ENCODE measurements at regions not wholly inside any gene's neighbourhood (a gene's known extent, or its start where the extent isn't known, plus 50 kb on each side); places are given as distances from the start of the nearest gene placed in this dataset.

GRCh38 chr10:109202111-109202510 lies 721.2 kb downstream of the XPNPEP1 start:
- no peak for DNase-seq
- in situ Hi-C loops (cut with HindIII; ENCODE audit: low pct_ligation_motif_present, low pct_unique_long_range_greater_than_20kb, low sequenced_read_pairs), result no loop called here

- DNase-seq, result no peak
- in situ Hi-C loops (cut with HindIII; ENCODE audit: low pct_ligation_motif_present, low pct_unique_long_range_greater_than_20kb, low sequenced_read_pairs), result no loop called here
Measured at GRCh38 chr10:109200646-109201045, 722.7 kb downstream of the XPNPEP1 start.

GRCh38 chr10:109191823-109192222 lies 731.5 kb downstream of the XPNPEP1 start:
- in situ Hi-C loops (cut with HindIII; ENCODE audit: low pct_ligation_motif_present, low pct_unique_long_range_greater_than_20kb, low sequenced_read_pairs), result no loop called here
- no peak for DNase-seq

- in situ Hi-C loops (cut with HindIII; ENCODE audit: low pct_ligation_motif_present, low pct_unique_long_range_greater_than_20kb, low sequenced_read_pairs), result no loop called here
- DNase-seq, result no peak
Measured at GRCh38 chr10:109191341-109191740, 732.0 kb downstream of the XPNPEP1 start.

- no peak for DNase-seq
- in situ Hi-C loops (cut with HindIII; ENCODE audit: low pct_ligation_motif_present, low pct_unique_long_range_greater_than_20kb, low sequenced_read_pairs), result no loop called here
Measured at GRCh38 chr10:109187677-109188076, 735.6 kb downstream of the XPNPEP1 start.

- DNase-seq, result no peak
- in situ Hi-C loops (cut with HindIII; ENCODE audit: low pct_ligation_motif_present, low pct_unique_long_range_greater_than_20kb, low sequenced_read_pairs), result no loop called here
Measured at GRCh38 chr10:109183366-109183765, 739.9 kb downstream of the XPNPEP1 start.

- in situ Hi-C loops (cut with HindIII; ENCODE audit: low pct_ligation_motif_present, low pct_unique_long_range_greater_than_20kb, low sequenced_read_pairs), result no loop called here
- DNase-seq, result no peak
Measured at GRCh38 chr10:109178591-109178990, 744.7 kb downstream of the XPNPEP1 start.

GRCh38 chr10:109174526-109174925 lies 748.8 kb downstream of the XPNPEP1 start:
- in situ Hi-C loops (cut with HindIII; ENCODE audit: low pct_ligation_motif_present, low pct_unique_long_range_greater_than_20kb, low sequenced_read_pairs), result no loop called here
- no peak for DNase-seq

GRCh38 chr10:109173937-109174336 lies 749.4 kb downstream of the XPNPEP1 start:
- DNase-seq, result no peak
- in situ Hi-C loops (cut with HindIII; ENCODE audit: low pct_ligation_motif_present, low pct_unique_long_range_greater_than_20kb, low sequenced_read_pairs), result no loop called here

- no peak for DNase-seq
- in situ Hi-C loops (cut with HindIII; ENCODE audit: low pct_ligation_motif_present, low pct_unique_long_range_greater_than_20kb, low sequenced_read_pairs), result no loop called here
Measured at GRCh38 chr10:109173121-109173520, 750.2 kb downstream of the XPNPEP1 start.

GRCh38 chr10:109166935-109167334 lies 756.4 kb downstream of the XPNPEP1 start:
- DNase-seq, result no peak
- in situ Hi-C loops (cut with HindIII; ENCODE audit: low pct_ligation_motif_present, low pct_unique_long_range_greater_than_20kb, low sequenced_read_pairs), result no loop called here

GRCh38 chr10:109159351-109159750 lies 764.0 kb downstream of the XPNPEP1 start:
- no peak for DNase-seq
- in situ Hi-C loops (cut with HindIII; ENCODE audit: low pct_ligation_motif_present, low pct_unique_long_range_greater_than_20kb, low sequenced_read_pairs), result no loop called here

- in situ Hi-C loops (cut with HindIII; ENCODE audit: low pct_ligation_motif_present, low pct_unique_long_range_greater_than_20kb, low sequenced_read_pairs), result no loop called here
- no peak for DNase-seq
Measured at GRCh38 chr10:109156396-109156795, 766.9 kb downstream of the XPNPEP1 start.

- in situ Hi-C loops (cut with HindIII; ENCODE audit: low pct_ligation_motif_present, low pct_unique_long_range_greater_than_20kb, low sequenced_read_pairs), result no loop called here
- no peak for DNase-seq
Measured at GRCh38 chr10:109149666-109150350, 773.5 kb downstream of the XPNPEP1 start.

- no peak for DNase-seq
- in situ Hi-C loops (cut with HindIII; ENCODE audit: low pct_ligation_motif_present, low pct_unique_long_range_greater_than_20kb, low sequenced_read_pairs), result no loop called here
Measured at GRCh38 chr10:109127363-109127762, 795.9 kb downstream of the XPNPEP1 start.

- in situ Hi-C loops (cut with HindIII; ENCODE audit: low pct_ligation_motif_present, low pct_unique_long_range_greater_than_20kb, low sequenced_read_pairs), result no loop called here
- DNase-seq, result no peak
Measured at GRCh38 chr10:109126541-109126940, 796.8 kb downstream of the XPNPEP1 start.

GRCh38 chr10:109126016-109126415 lies 797.3 kb downstream of the XPNPEP1 start:
- peak; percentile 3 for DNase-seq
- in situ Hi-C loops (cut with HindIII; ENCODE audit: low pct_ligation_motif_present, low pct_unique_long_range_greater_than_20kb, low sequenced_read_pairs), result no loop called here

GRCh38 chr10:109115179-109115578 lies 808.1 kb downstream of the XPNPEP1 start:
- no peak for DNase-seq
- in situ Hi-C loops (cut with HindIII; ENCODE audit: low pct_ligation_motif_present, low pct_unique_long_range_greater_than_20kb, low sequenced_read_pairs), result no loop called here

GRCh38 chr10:109114579-109114978 lies 808.7 kb downstream of the XPNPEP1 start:
- in situ Hi-C loops (cut with HindIII; ENCODE audit: low pct_ligation_motif_present, low pct_unique_long_range_greater_than_20kb, low sequenced_read_pairs), result no loop called here
- DNase-seq, result no peak

GRCh38 chr10:109106604-109107003 lies 816.7 kb downstream of the XPNPEP1 start:
- in situ Hi-C loops (cut with HindIII; ENCODE audit: low pct_ligation_motif_present, low pct_unique_long_range_greater_than_20kb, low sequenced_read_pairs), result no loop called here
- DNase-seq, result no peak

- in situ Hi-C loops (cut with HindIII; ENCODE audit: low pct_ligation_motif_present, low pct_unique_long_range_greater_than_20kb, low sequenced_read_pairs), result no loop called here
- DNase-seq, result no peak
Measured at GRCh38 chr10:109105725-109106124, 817.6 kb downstream of the XPNPEP1 start.
